Neuron (in vitro differentiated cells): ENCODE measurements at regions not wholly inside any gene's neighbourhood (a gene's known extent, or its start where the extent isn't known, plus 50 kb on each side); places are given as distances from the start of the nearest gene placed in this dataset.
"Not testable (repeated sequence)": the region's sequence is repeated elsewhere in the genome, so short reads cannot be mapped to it uniquely, and the experiment has no call there.

Source experiments
- H2AFZ ChIP-seq: one replicate; pipeline ENCODE4 v1.6.1; 2013; ENCODE audit warnings: low read depth, mild to moderate bottlenecking, inconsistent platforms, low read length, moderate library complexity
- H3K27me3 ChIP-seq: one replicate; pipeline ENCODE4 v1.6.1; 2013; ENCODE audit warnings: low read length; ENCODE audit not compliant: insufficient read depth
- H3K36me3 ChIP-seq: one replicate; pipeline ENCODE4 v1.6.1; 2013; ENCODE audit warnings: low read length; ENCODE audit not compliant: insufficient read depth
- H3K4me1 ChIP-seq: one replicate; pipeline ENCODE4 v1.6.1; 2013; ENCODE audit warnings: low read length; ENCODE audit not compliant: insufficient read depth
- H3K4me3 ChIP-seq: 2 replicates; pipeline ENCODE4 v1.5.1; 2013; ENCODE audit warnings: mild to moderate bottlenecking, low read length, moderate library complexity
- H3K9me3 ChIP-seq: one replicate; pipeline ENCODE4 v1.6.1; 2013; ENCODE audit warnings: low read length

GRCh38 chr5:158055111-158055501 is 196.2 kb upstream of the CLINT1 start:
- H2AFZ ChIP-seq = no peak overlapping the region

GRCh38 chr5:158054223-158055110 is 195.5 kb upstream of the CLINT1 start:
- no peaks in the 10 kb centered on the region for H3K4me1 ChIP-seq
- H2AFZ ChIP-seq = no peak overlapping the region
- H3K36me3 ChIP-seq = no peaks in the 10 kb centered on the region
- H3K9me3 ChIP-seq = no peaks in the 10 kb centered on the region
- H3K4me3 ChIP-seq = no peak overlapping the region
- H3K27me3 ChIP-seq = no peaks in the 10 kb centered on the region

More at GRCh38 chr5:158055111-158055501, 196.2 kb upstream of the CLINT1 start:
- Histone ChIP-seq H3K9me3 (no peaks in the 10 kb centered on the region), H3K36me3 (no peaks in the 10 kb centered on the region), H3K4me1 (no peaks in the 10 kb centered on the region), H3K27me3 (no peaks in the 10 kb centered on the region), H3K4me3 (no peak overlapping the region)

GRCh38 chr5:158051036-158051435 is 192.1 kb upstream of the CLINT1 start:
- H3K36me3 ChIP-seq = no peaks in the 10 kb centered on the region
- H3K9me3 ChIP-seq = no peaks in the 10 kb centered on the region
- H3K27me3 ChIP-seq = no peaks in the 10 kb centered on the region
- H2AFZ ChIP-seq = no peak overlapping the region
- no peak overlapping the region for H3K4me3 ChIP-seq
- H3K4me1 ChIP-seq = no peaks in the 10 kb centered on the region

GRCh38 chr5:158050421-158050820 is 191.5 kb upstream of the CLINT1 start:
- no peaks in the 10 kb centered on the region for H3K9me3 ChIP-seq
- no peaks in the 10 kb centered on the region for H3K4me1 ChIP-seq
- H3K27me3 ChIP-seq = no peaks in the 10 kb centered on the region
- no peak overlapping the region for H3K4me3 ChIP-seq
- H2AFZ ChIP-seq = no peak overlapping the region
- no peaks in the 10 kb centered on the region for H3K36me3 ChIP-seq

- H3K36me3 ChIP-seq = no peaks in the 10 kb centered on the region
- no peak overlapping the region for H3K4me3 ChIP-seq
- H3K27me3 ChIP-seq = no peaks in the 10 kb centered on the region
- no peak overlapping the region for H2AFZ ChIP-seq
- H3K4me1 ChIP-seq = no peaks in the 10 kb centered on the region
- H3K9me3 ChIP-seq = no peaks in the 10 kb centered on the region
These were observed 190.5 kb upstream of the CLINT1 start for GRCh38 chr5:158049459-158049858.

GRCh38 chr5:158045696-158046095 is 186.8 kb upstream of the CLINT1 start:
- H3K9me3 ChIP-seq = no peaks in the 10 kb centered on the region
- H2AFZ ChIP-seq = no peak overlapping the region
- no peaks in the 10 kb centered on the region for H3K36me3 ChIP-seq
- no peaks in the 10 kb centered on the region for H3K4me1 ChIP-seq
- H3K4me3 ChIP-seq = no peak overlapping the region
- H3K27me3 ChIP-seq = no peaks in the 10 kb centered on the region

- no peaks in the 10 kb centered on the region for H3K9me3 ChIP-seq
- H3K4me1 ChIP-seq = no peaks in the 10 kb centered on the region
- H3K27me3 ChIP-seq = no peaks in the 10 kb centered on the region
- H2AFZ ChIP-seq = no peak overlapping the region
- no peak overlapping the region for H3K4me3 ChIP-seq
- no peaks in the 10 kb centered on the region for H3K36me3 ChIP-seq
These were observed 181.0 kb upstream of the CLINT1 start for GRCh38 chr5:158039911-158040347.

- Histone ChIP-seq H3K36me3 (no peaks in the 10 kb centered on the region), H3K4me1 (no peaks in the 10 kb centered on the region), H3K27me3 (no peaks in the 10 kb centered on the region), H3K9me3 (no peaks in the 10 kb centered on the region), H2AFZ (no peak overlapping the region), H3K4me3 (no peak overlapping the region)
These were observed 180.5 kb upstream of the CLINT1 start for GRCh38 chr5:158039441-158039840.

- not testable (repeated sequence) for H3K27me3 ChIP-seq, H3K4me1 ChIP-seq, H3K9me3 ChIP-seq, H2AFZ ChIP-seq, H3K36me3 ChIP-seq, H3K4me3 ChIP-seq
These were observed 178.1 kb upstream of the CLINT1 start for GRCh38 chr5:158036983-158037595.

GRCh38 chr5:158034586-158034985 is 175.6 kb upstream of the CLINT1 start:
- H3K4me3 ChIP-seq, H3K27me3 ChIP-seq, H2AFZ ChIP-seq, H3K36me3 ChIP-seq, H3K9me3 ChIP-seq, H3K4me1 ChIP-seq: not testable (repeated sequence)

- Histone ChIP-seq H3K27me3 (no peaks in the 10 kb centered on the region), H2AFZ (no peak overlapping the region), H3K9me3 (no peaks in the 10 kb centered on the region), H3K4me1 (no peaks in the 10 kb centered on the region), H3K36me3 (no peaks in the 10 kb centered on the region), H3K4me3 (no peak overlapping the region)
These were observed 174.8 kb upstream of the CLINT1 start for GRCh38 chr5:158033724-158034123.

- no peaks in the 10 kb centered on the region for H3K9me3 ChIP-seq
- no peak overlapping the region for H3K4me3 ChIP-seq
- H3K36me3 ChIP-seq = no peaks in the 10 kb centered on the region
- H3K27me3 ChIP-seq = no peaks in the 10 kb centered on the region
- H2AFZ ChIP-seq = no peak overlapping the region
- H3K4me1 ChIP-seq = no peaks in the 10 kb centered on the region
These were observed 174.1 kb upstream of the CLINT1 start for GRCh38 chr5:158033076-158033475.

- no peak overlapping the region for H2AFZ ChIP-seq
- H3K4me3 ChIP-seq = no peak overlapping the region
- no peaks in the 10 kb centered on the region for H3K27me3 ChIP-seq
- no peaks in the 10 kb centered on the region for H3K9me3 ChIP-seq
- H3K36me3 ChIP-seq = no peaks in the 10 kb centered on the region
- H3K4me1 ChIP-seq = no peaks in the 10 kb centered on the region
These were observed 173.3 kb upstream of the CLINT1 start for GRCh38 chr5:158032246-158032645.
